GM12873 (cell line): ENCODE measurements at regions not wholly inside any gene's neighbourhood (a gene's known extent, or its start where the extent isn't known, plus 50 kb on each side); places are given as distances from the start of the nearest gene placed in this dataset.

Experiments used
- CTCF ChIP-seq: IDR thresholded peaks from 2 replicates; pipeline ENCODE4 v1.5.1; 2012; ENCODE audit warnings: low read depth, mild to moderate bottlenecking, moderate library complexity, low read length, control low read depth; ENCODE audit not compliant: insufficient read depth; ENCODE audit errors: missing control alignments

- no peak for TF ChIP-seq CTCF
These were observed 104.9 kb downstream of the NUF2 start for GRCh38 chr1:163426505-163427251.

GRCh38 chr1:163427279-163427678, 105.5 kb downstream of the NUF2 start:
- TF ChIP-seq CTCF: no peak

GRCh38 chr1:163436140-163436812, 114.5 kb downstream of the NUF2 start:
- TF ChIP-seq CTCF: no peak

GRCh38 chr1:163439471-163439870, 117.7 kb downstream of the NUF2 start:
- TF ChIP-seq CTCF: no peak

- TF ChIP-seq CTCF: no peak
These were observed 118.3 kb downstream of the NUF2 start for GRCh38 chr1:163440090-163440489.

- TF ChIP-seq CTCF: no peak
These were observed 120.6 kb downstream of the NUF2 start for GRCh38 chr1:163442231-163442879.

GRCh38 chr1:163442895-163443294, 121.1 kb downstream of the NUF2 start:
- no peak for TF ChIP-seq CTCF
